Hepatocyte (in vitro differentiated cells): ENCODE measurements at regions not wholly inside any gene's neighbourhood (a gene's known extent, or its start where the extent isn't known, plus 50 kb on each side); places are given as distances from the start of the nearest gene placed in this dataset.

Experiments
- DNase-seq: peaks from one replicate; pipeline ENCODE4 v3.0.0-alpha.2; 2016; ENCODE audit warnings: low spot score
- H2AFZ ChIP-seq: fragments of 200-600 bp; sonication (generic); 2 replicates; pipeline ENCODE4 v1.6.0; 2016; ENCODE audit warnings: antibody characterized with exemption, mild to moderate bottlenecking
- H3K27ac ChIP-seq: fragments of 200-600 bp; sonication (generic); 2 replicates; pipeline ENCODE4 v1.5.1; 2016; ENCODE audit warnings: mild to moderate bottlenecking
- H3K27me3 ChIP-seq: fragments of 200-600 bp; sonication (generic); 2 replicates; pipeline ENCODE4 v1.6.1; 2016
- H3K36me3 ChIP-seq: fragments of 200-600 bp; sonication (generic); replicated peaks from 2 replicates; pipeline ENCODE4 v1.5.1; 2016; ENCODE audit warnings: low read depth; ENCODE audit not compliant: insufficient read depth
- H3K4me1 ChIP-seq: fragments of 200-600 bp; sonication (generic); 2 replicates; pipeline ENCODE4 v1.5.1; 2016; ENCODE audit warnings: mild to moderate bottlenecking, moderate library complexity; ENCODE audit not compliant: insufficient read depth
- H3K4me2 ChIP-seq: fragments of 200-600 bp; sonication (generic); 2 replicates; pipeline ENCODE4 v1.6.0; 2016
- H3K4me3 ChIP-seq: fragments of 200-600 bp; sonication (generic); 2 replicates; pipeline ENCODE4 v1.5.1; 2016; ENCODE audit warnings: mild to moderate bottlenecking
- H3K79me2 ChIP-seq: fragments of 200-600 bp; sonication (generic); 2 replicates; pipeline ENCODE4 v1.6.0; 2017; ENCODE audit warnings: mild to moderate bottlenecking
- H3K9me2 ChIP-seq: fragments of 200-600 bp; sonication (generic); replicated peaks from 2 replicates; pipeline ENCODE4 v1.6.0; 2017; ENCODE audit warnings: mild to moderate bottlenecking; ENCODE audit not compliant: insufficient read depth
- H3K9me3 ChIP-seq: fragments of 200-600 bp; sonication (generic); 2 replicates; pipeline ENCODE4 v1.5.1; 2016; ENCODE audit warnings: low read depth, mild to moderate bottlenecking
- H4K20me1 ChIP-seq: fragments of 200-600 bp; sonication (generic); 2 replicates; pipeline ENCODE4 v1.6.0; 2016; ENCODE audit warnings: mild to moderate bottlenecking; ENCODE audit not compliant: insufficient read depth, poor library complexity, severe bottlenecking
- EZH2 ChIP-seq: fragments of 200-600 bp; sonication (generic); IDR thresholded peaks from 2 replicates; pipeline ENCODE4 v1.6.1; 2016; ENCODE audit warnings: antibody characterized with exemption, mild to moderate bottlenecking, borderline replicate concordance
- EZH2phosphoT487 ChIP-seq: fragments of 200-600 bp; sonication (generic); IDR thresholded peaks from one replicate; pipeline ENCODE4 v1.6.1; 2018; ENCODE audit warnings: antibody characterized with exemption, mild to moderate bottlenecking, low read depth, moderate library complexity; ENCODE audit not compliant: unreplicated experiment, severe bottlenecking
- WGBS: methylation state at CpG from one replicate; pipeline ENCODE4 v1.1.6; 2016; ENCODE audit warnings: low lambda C conversion rate; ENCODE audit errors: missing lambda C conversion rate; 5-methylcytosine and 5-hydroxymethylcytosine counted together
- TF ChIP-seq, protein P1 (sequence below): fragments of 200-600 bp; sonication (generic); IDR thresholded peaks from 2 replicates; pipeline ENCODE4 v1.5.1; 2016; ENCODE audit warnings: antibody characterized with exemption, mild to moderate bottlenecking; ENCODE audit not compliant: poor library complexity

DNA sequence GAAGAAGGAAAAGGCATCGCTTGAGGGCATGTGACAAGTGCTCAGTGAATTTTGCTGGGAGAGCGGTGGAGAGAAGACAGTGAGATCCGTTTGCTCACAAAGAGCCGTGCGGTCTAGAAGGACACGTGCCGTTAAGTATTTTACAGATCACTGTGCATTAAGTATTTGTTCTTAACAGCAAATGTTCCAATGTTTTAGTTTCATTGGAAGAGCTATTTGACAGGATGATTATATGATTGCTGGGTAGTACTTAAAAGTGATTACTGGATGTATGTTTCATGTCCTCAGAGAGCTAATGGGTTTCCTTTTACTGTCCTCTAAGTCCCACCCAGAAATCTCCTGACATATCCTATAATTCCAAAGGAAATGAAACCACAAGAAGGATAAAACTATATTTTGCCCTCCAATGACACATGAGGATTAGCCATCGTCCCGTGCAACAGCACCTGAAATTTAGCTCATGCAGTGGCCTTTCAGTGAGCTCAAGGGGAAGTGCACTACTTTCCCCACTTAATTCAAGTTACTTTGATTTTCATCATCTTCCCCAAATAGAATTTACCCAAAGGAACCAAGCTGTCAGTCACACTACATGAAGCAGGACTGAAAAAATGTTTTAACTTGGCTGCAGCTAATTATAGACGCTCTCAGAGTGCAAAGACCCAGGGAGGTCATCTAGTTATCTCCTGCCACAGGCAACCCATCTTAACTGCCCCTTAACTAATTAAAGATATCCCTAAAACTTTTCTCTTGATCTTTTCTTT is 80.3 kb downstream of the KLF6 start:
- WGBS = 59% methylated on average over 10 of the region's 10 CpGs
- H3K27me3 ChIP-seq = no peaks in the 10 kb centered on the region
- no peak overlapping the region for H3K4me3 ChIP-seq
- no peaks in the 10 kb centered on the region for H4K20me1 ChIP-seq
- no peak overlapping the region for H3K27ac ChIP-seq
- no peaks in the 10 kb centered on the region for H3K9me3 ChIP-seq
- H3K79me2 ChIP-seq = no peaks in the 10 kb centered on the region
- H3K4me1 ChIP-seq = no peaks in the 10 kb centered on the region
- H2AFZ ChIP-seq = no peak overlapping the region
- TF ChIP-seq EZH2 (no peak), EZH2phosphoT487 (no peak)
- TF ChIP-seq, protein P1, sequence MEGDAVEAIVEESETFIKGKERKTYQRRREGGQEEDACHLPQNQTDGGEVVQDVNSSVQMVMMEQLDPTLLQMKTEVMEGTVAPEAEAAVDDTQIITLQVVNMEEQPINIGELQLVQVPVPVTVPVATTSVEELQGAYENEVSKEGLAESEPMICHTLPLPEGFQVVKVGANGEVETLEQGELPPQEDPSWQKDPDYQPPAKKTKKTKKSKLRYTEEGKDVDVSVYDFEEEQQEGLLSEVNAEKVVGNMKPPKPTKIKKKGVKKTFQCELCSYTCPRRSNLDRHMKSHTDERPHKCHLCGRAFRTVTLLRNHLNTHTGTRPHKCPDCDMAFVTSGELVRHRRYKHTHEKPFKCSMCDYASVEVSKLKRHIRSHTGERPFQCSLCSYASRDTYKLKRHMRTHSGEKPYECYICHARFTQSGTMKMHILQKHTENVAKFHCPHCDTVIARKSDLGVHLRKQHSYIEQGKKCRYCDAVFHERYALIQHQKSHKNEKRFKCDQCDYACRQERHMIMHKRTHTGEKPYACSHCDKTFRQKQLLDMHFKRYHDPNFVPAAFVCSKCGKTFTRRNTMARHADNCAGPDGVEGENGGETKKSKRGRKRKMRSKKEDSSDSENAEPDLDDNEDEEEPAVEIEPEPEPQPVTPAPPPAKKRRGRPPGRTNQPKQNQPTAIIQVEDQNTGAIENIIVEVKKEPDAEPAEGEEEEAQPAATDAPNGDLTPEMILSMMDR = no peak
- no peaks in the 10 kb centered on the region for H3K9me2 ChIP-seq
- no peak overlapping the region for H3K4me2 ChIP-seq
- H3K36me3 ChIP-seq = no peaks in the 10 kb centered on the region
- DNase-seq = no peak

GRCh38 chr10:3702569-3702968 is 82.4 kb downstream of the KLF6 start:
- no peak overlapping the region for H3K4me2 ChIP-seq
- no peaks in the 10 kb centered on the region for H4K20me1 ChIP-seq
- no peak overlapping the region for H3K4me3 ChIP-seq
- H3K9me2 ChIP-seq = no peaks in the 10 kb centered on the region
- WGBS = 68% methylated on average over 1 of the region's 1 CpG
- H3K79me2 ChIP-seq = no peaks in the 10 kb centered on the region
- H3K27me3 ChIP-seq = no peaks in the 10 kb centered on the region
- H3K9me3 ChIP-seq = no peaks in the 10 kb centered on the region
- H3K27ac ChIP-seq = no peak overlapping the region
- H3K36me3 ChIP-seq = no peaks in the 10 kb centered on the region
- H3K4me1 ChIP-seq = no peaks in the 10 kb centered on the region
- no peak for DNase-seq
- TF ChIP-seq EZH2 = no peak
- no peak for TF ChIP-seq EZH2phosphoT487
- TF ChIP-seq, protein P1 = no peak
- H2AFZ ChIP-seq = no peak overlapping the region

DNA sequence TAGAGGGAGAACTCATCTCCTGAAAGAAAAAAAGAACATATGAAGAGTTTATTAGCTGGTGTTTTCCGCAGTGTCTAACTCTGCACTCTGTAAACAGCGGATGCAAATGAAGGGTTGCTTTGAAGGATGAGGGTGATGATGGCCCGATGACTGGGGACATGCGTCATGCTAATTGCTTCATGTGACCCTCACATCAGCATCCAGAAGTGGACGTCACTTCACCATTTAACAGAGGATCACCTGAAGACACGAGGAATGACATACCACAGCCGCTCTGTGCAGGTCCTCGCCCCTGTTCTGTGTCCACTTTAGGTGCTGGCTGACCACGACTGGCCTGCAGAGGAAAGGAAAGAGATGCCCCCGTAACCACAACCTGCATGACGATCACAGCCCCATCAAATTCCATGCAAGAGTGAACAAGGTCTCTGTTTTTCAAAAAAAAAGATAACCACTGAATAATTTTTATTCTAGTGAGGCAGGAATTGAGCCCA is 82.9 kb downstream of the KLF6 start:
- DNase-seq = no peak
- H3K27me3 ChIP-seq = no peaks in the 10 kb centered on the region
- no peak overlapping the region for H3K27ac ChIP-seq
- H3K9me2 ChIP-seq = no peaks in the 10 kb centered on the region
- H3K4me1 ChIP-seq = no peaks in the 10 kb centered on the region
- H3K36me3 ChIP-seq = no peaks in the 10 kb centered on the region
- H3K79me2 ChIP-seq = no peaks in the 10 kb centered on the region
- no peaks in the 10 kb centered on the region for H3K9me3 ChIP-seq
- no peak overlapping the region for H3K4me3 ChIP-seq
- H3K4me2 ChIP-seq = no peak overlapping the region
- H2AFZ ChIP-seq = no peak overlapping the region
- H4K20me1 ChIP-seq = no peaks in the 10 kb centered on the region
- WGBS = 93% methylated on average over 11 of the region's 11 CpGs
- TF ChIP-seq EZH2 = no peak
- TF ChIP-seq EZH2phosphoT487 = no peak
- TF ChIP-seq, protein P1 = no peak
